Keratinocyte (primary cell): ENCODE measurements at regions not wholly inside any gene's neighbourhood (a gene's known extent, or its start where the extent isn't known, plus 50 kb on each side); places are given as distances from the start of the nearest gene placed in this dataset.

Experiments used
- DNase-seq: peaks from one replicate; pipeline ENCODE4 v3.0.0-alpha.2; 2011; ENCODE audit warnings: low read depth, missing footprints, low spot score
- FAIRE-seq: peaks from 2 replicates; lab custom pipeline; 2011; peaks lifted over from hg19 to GRCh38; lab: Jason Lieb, UNC
- H2AFZ ChIP-seq: 2 replicates; pipeline ENCODE4 v1.6.0; 2012; ENCODE audit warnings: low read length, control low read depth, inconsistent platforms; ENCODE audit not compliant: control insufficient read depth
- H3K27ac ChIP-seq: 2 replicates; pipeline ENCODE4 v1.5.1; 2011; ENCODE audit warnings: low read length; ENCODE audit not compliant: control insufficient read depth, insufficient read depth
- H3K27me3 ChIP-seq: 3 replicates; pipeline ENCODE4 v1.6.0; 2011; ENCODE audit warnings: low read length; ENCODE audit not compliant: control insufficient read depth, insufficient read depth; ENCODE audit errors: extremely low read depth
- H3K36me3 ChIP-seq, 2 experiments: 2 replicates in 1 of 2; 3 replicates in 1 of 2; pipeline ENCODE4 v1.5.1; 2011; ENCODE audit warnings: low read length in 2 of 2, mild to moderate bottlenecking in 1 of 2; ENCODE audit not compliant: control insufficient read depth in 2 of 2, insufficient read depth in 2 of 2; ENCODE audit errors: extremely low read depth in 1 of 2
- H3K4me1 ChIP-seq: 3 replicates; pipeline ENCODE4 v1.5.1; 2011; ENCODE audit warnings: low read length; ENCODE audit not compliant: control insufficient read depth, insufficient read depth; ENCODE audit errors: extremely low read depth
- H3K4me2 ChIP-seq: 3 replicates; pipeline ENCODE4 v1.6.0; 2011; ENCODE audit warnings: low read depth, low read length; ENCODE audit not compliant: control insufficient read depth, insufficient read depth; ENCODE audit errors: extremely low read depth
- H3K4me3 ChIP-seq, 3 experiments: fragments of 200-600 bp in 1 of 3; sonication (generic) in 1 of 3; 2 replicates in 2 of 3; 3 replicates in 1 of 3; pipeline ENCODE4 v1.5.1; 2011 to 2016; ENCODE audit warnings: low read length in 3 of 3, mild to moderate bottlenecking in 3 of 3, control low read depth in 2 of 3, inconsistent platforms in 1 of 3, low read depth in 1 of 3, mixed read lengths in 1 of 3, mixed run types in 1 of 3, moderate library complexity in 1 of 3; ENCODE audit not compliant: control insufficient read depth in 2 of 3, insufficient read depth in 2 of 3; ENCODE audit errors: extremely low read depth in 1 of 3
- H3K79me2 ChIP-seq: 2 replicates; pipeline ENCODE4 v1.6.0; 2012; ENCODE audit warnings: low read length; ENCODE audit not compliant: control insufficient read depth, insufficient read depth
- H3K9ac ChIP-seq: 3 replicates; pipeline ENCODE4 v1.6.0; 2011; ENCODE audit warnings: low read length; ENCODE audit not compliant: control insufficient read depth, insufficient read depth; ENCODE audit errors: extremely low read depth
- H3K9me1 ChIP-seq: 3 replicates; pipeline ENCODE4 v1.6.0; 2011; ENCODE audit warnings: low read length; ENCODE audit not compliant: control insufficient read depth, insufficient read depth; ENCODE audit errors: extremely low read depth
- H3K9me3 ChIP-seq: 2 replicates; pipeline ENCODE4 v1.5.1; 2012; ENCODE audit warnings: low read depth, low read length; ENCODE audit not compliant: control insufficient read depth
- H4K20me1 ChIP-seq: 3 replicates; pipeline ENCODE4 v1.6.0; 2011; ENCODE audit warnings: low read length; ENCODE audit not compliant: control insufficient read depth, insufficient read depth; ENCODE audit errors: extremely low read depth
- CTCF ChIP-seq, 3 experiments: IDR thresholded peaks in 1 of 3; conservative IDR thresholded peaks in 1 of 3; optimal IDR thresholded peaks in 1 of 3; 2 replicates in 2 of 3; 3 replicates in 1 of 3; pipeline versions ENCODE3 to v1.5.1; 2011; ENCODE audit warnings: low read length in 3 of 3, mild to moderate bottlenecking in 3 of 3, moderate library complexity in 2 of 3, control low read depth in 1 of 3, inconsistent platforms in 1 of 3; ENCODE audit not compliant: insufficient read depth in 2 of 3; ENCODE audit errors: extremely low read depth in 1 of 3
- EZH2 ChIP-seq: IDR thresholded peaks from one replicate; pipeline ENCODE4 v1.6.1; 2012; ENCODE audit warnings: inconsistent platforms, mild to moderate bottlenecking, low read length, moderate library complexity
- dilution Hi-C: fragments of 300-500 bp; cut with MboI; formaldehyde crosslinking; loops from one replicate; pipeline ENCODE4 v1.7.0; 2020; ENCODE audit warnings: low sequenced_read_pairs; ENCODE audit not compliant: extremely low pct_ligation_motif_present

GRCh38 chr1:5156416-5157120 is 502.2 kb downstream of the AJAP1 start:
- Histone ChIP-seq H3K4me1 (no peaks in the 10 kb centered on the region), H4K20me1 (no peaks in the 10 kb centered on the region), H3K9me3 (no peaks in the 10 kb centered on the region), H3K79me2 (no peaks in the 10 kb centered on the region), H3K9ac (no peak overlapping the region), H3K27me3 (no peaks in the 10 kb centered on the region), H2AFZ (no peak overlapping the region), H3K27ac (no peak overlapping the region), H3K4me3 (no peak overlapping the region), H3K36me3 (no peaks in the 10 kb centered on the region), H3K9me1 (no peaks in the 10 kb centered on the region), H3K4me2 (no peak overlapping the region)
- TF ChIP-seq EZH2 = no peak
- TF ChIP-seq CTCF (optimal IDR thresholded peaks at IDR 0.05 in 1 of 3, IDR thresholded peaks at IDR 0.05 in 1 of 3, conservative IDR thresholded peaks at IDR 0.05 in 1 of 3; ENCODE audit: extremely low read depth in 1 of 3, insufficient read depth in 2 of 3, low read length in 3 of 3) = no peak
- DNase-seq (no peak), FAIRE-seq (no peak)
- dilution Hi-C loops = no loop called here

GRCh38 chr1:5151511-5151910 is 497.1 kb downstream of the AJAP1 start:
- H3K4me3 ChIP-seq = no peak overlapping the region
- H3K79me2 ChIP-seq = no peaks in the 10 kb centered on the region
- H3K36me3 ChIP-seq = no peaks in the 10 kb centered on the region
- dilution Hi-C loops = no loop called here
- peaks cover 2% of the 10 kb centered on the region for H3K9me3 ChIP-seq
- no peaks in the 10 kb centered on the region for H4K20me1 ChIP-seq
- H2AFZ ChIP-seq = no peak overlapping the region
- no peak overlapping the region for H3K9ac ChIP-seq
- DNase-seq (no peak), FAIRE-seq (no peak)
- H3K27me3 ChIP-seq = no peaks in the 10 kb centered on the region
- no peaks in the 10 kb centered on the region for H3K9me1 ChIP-seq
- H3K4me1 ChIP-seq = no peaks in the 10 kb centered on the region
- no peak overlapping the region for H3K27ac ChIP-seq
- no peak overlapping the region for H3K4me2 ChIP-seq
- TF ChIP-seq CTCF (optimal IDR thresholded peaks at IDR 0.05 in 1 of 3, IDR thresholded peaks at IDR 0.05 in 1 of 3, conservative IDR thresholded peaks at IDR 0.05 in 1 of 3; ENCODE audit: extremely low read depth in 1 of 3, insufficient read depth in 2 of 3, low read length in 3 of 3) = no peak
- no peak for TF ChIP-seq EZH2
